HAP-1 (cell line): ENCODE measurements at regions not wholly inside any gene's neighbourhood (a gene's known extent, or its start where the extent isn't known, plus 50 kb on each side); places are given as distances from the start of the nearest gene placed in this dataset.
A peak's percentile ranks its signal among the peaks of the same experiment; 100 is the strongest.

Experiments
- DNase-seq, 2 experiments: peaks; one replicate each; pipeline ENCODE4 v3.0.0-alpha.2; 2016 to 2020; ENCODE audit warnings: low spot score in 2 of 2
- H3K27me3 ChIP-seq: fragments of 250-450 bp; sonication (Bioruptor Pico); 2 replicates; pipeline ENCODE4 v1.5.1; 2020; ENCODE audit warnings: low read depth, mild to moderate bottlenecking, moderate library complexity
- H3K36me3 ChIP-seq: fragments of 250-450 bp; sonication (Bioruptor Pico); replicated peaks from 2 replicates; pipeline ENCODE4 v1.5.1; 2020; ENCODE audit warnings: mild to moderate bottlenecking
- H3K4me1 ChIP-seq: fragments of 250-450 bp; sonication (Bioruptor Pico); 2 replicates; pipeline ENCODE4 v1.5.1; 2020; ENCODE audit warnings: mild to moderate bottlenecking
- H3K4me3 ChIP-seq: fragments of 250-450 bp; sonication (Bioruptor Pico); 2 replicates; pipeline ENCODE4 v1.5.1; 2020; ENCODE audit warnings: mild to moderate bottlenecking, moderate library complexity
- H3K9me3 ChIP-seq: fragments of 250-450 bp; sonication (Bioruptor Pico); 2 replicates; pipeline ENCODE4 v1.5.1; 2020; ENCODE audit warnings: mild to moderate bottlenecking, moderate library complexity
- in situ Hi-C: fragments of 300-500 bp; cut with MboI; formaldehyde crosslinking; loops from 3 replicates; pipeline ENCODE4 v1.14.3; 2020; ENCODE audit warnings: low sequenced_read_pairs, inconsistent platforms, mixed read lengths

DNA sequence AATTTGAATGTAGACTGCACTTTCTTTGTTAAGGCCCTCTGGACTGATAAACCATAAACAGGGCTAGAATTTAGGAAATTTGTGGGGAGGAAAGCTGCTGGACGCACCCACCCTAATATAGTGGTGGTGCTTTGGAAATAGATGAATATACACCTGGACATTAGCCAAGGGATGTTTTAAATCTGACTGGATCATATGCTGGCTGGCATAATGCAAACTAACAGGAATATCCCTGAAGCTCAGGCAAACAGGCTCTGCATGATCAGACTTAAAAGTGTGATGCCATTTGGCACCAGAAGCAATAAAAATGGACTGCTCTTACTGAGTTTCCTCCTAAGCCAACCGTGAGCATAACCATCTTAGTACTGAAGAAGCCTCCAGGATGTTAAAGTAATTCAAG lies 465.8 kb upstream of the ROBO1 start:
- DNase-seq = no peak
- in situ Hi-C loops = no loop called here
- H3K27me3 ChIP-seq = no peaks in the 10 kb centered on the region
- H3K4me1 ChIP-seq = peaks cover 7% of the 10 kb centered on the region
- H3K4me3 ChIP-seq = no peak overlapping the region
- H3K36me3 ChIP-seq = no peaks in the 10 kb centered on the region
- H3K9me3 ChIP-seq = no peaks in the 10 kb centered on the region; the same call in 1 of the 2 replicates

GRCh38 chr3:80232760-80233159 lies 465.0 kb upstream of the ROBO1 start:
- DNase-seq = no peak
- no peak overlapping the region for H3K4me3 ChIP-seq
- no peaks in the 10 kb centered on the region for H3K27me3 ChIP-seq
- in situ Hi-C loops = no loop called here
- no peaks in the 10 kb centered on the region; the same call in 1 of the 2 replicates for H3K9me3 ChIP-seq
- H3K4me1 ChIP-seq = peaks cover 7% of the 10 kb centered on the region
- H3K36me3 ChIP-seq = no peaks in the 10 kb centered on the region

- Histone ChIP-seq H3K4me3 (no peak overlapping the region), H3K36me3 (no peaks in the 10 kb centered on the region), H3K4me1 (no peaks in the 10 kb centered on the region), H3K9me3 (no peaks in the 10 kb centered on the region; the same call in 1 of the 2 replicates), H3K27me3 (no peaks in the 10 kb centered on the region)
- in situ Hi-C loops = no loop called here
- no peak for DNase-seq
Observed at GRCh38 chr3:80230962-80231361, 463.2 kb upstream of the ROBO1 start.

DNA sequence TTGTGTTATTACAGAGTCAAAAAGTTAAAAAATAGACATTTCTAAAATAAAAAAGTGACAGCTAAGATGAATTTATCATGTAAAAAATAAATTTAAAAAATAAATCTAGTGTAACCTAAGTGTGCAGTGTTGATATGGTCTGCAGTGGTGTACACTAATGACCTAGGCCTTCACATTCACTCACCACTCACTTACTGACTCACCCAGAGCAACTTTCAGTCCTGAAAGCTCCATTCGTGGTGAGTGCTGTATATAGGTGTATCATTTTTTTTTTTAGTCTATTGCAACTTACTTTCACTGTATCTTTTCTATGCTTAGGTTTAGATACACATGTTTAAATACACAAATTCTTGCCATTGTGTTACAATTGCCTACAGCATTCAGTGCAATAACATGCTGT lies 459.4 kb upstream of the ROBO1 start:
- DNase-seq = no peak
- in situ Hi-C loops = no loop called here
- H3K36me3 ChIP-seq = no peaks in the 10 kb centered on the region
- H3K4me3 ChIP-seq = no peak overlapping the region
- H3K4me1 ChIP-seq = no peaks in the 10 kb centered on the region
- no peaks in the 10 kb centered on the region; the same call in 1 of the 2 replicates for H3K9me3 ChIP-seq
- H3K27me3 ChIP-seq = no peaks in the 10 kb centered on the region

DNA sequence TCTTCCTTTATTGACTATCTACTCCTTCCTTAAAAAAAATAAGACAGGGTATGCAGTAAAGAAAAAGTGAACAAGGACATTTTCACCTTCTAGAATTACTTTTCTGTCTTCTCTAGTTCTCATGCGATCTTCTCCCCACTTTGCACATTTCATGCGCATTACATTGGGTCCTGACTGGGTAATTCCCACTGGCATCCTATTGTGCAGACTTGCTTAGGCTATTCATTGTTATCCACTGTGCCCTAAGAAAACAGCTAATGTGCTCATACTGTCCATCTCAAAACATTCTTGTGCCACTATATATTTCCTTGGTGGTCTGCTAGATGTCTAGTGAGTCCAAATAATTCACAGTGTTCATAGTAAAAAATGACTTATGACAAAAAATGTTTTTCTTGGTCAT lies 447.4 kb upstream of the ROBO1 start:
- Histone ChIP-seq H3K9me3 (no peaks in the 10 kb centered on the region), H3K4me1 (no peaks in the 10 kb centered on the region; the same call in 1 of the 2 replicates), H3K4me3 (no peak overlapping the region), H3K36me3 (no peaks in the 10 kb centered on the region), H3K27me3 (no peaks in the 10 kb centered on the region)
- in situ Hi-C loops = no loop called here
- no peak for DNase-seq

GRCh38 chr3:80213086-80213485 lies 445.3 kb upstream of the ROBO1 start:
- no peaks in the 10 kb centered on the region; the same call in 1 of the 2 replicates for H3K4me1 ChIP-seq
- H3K4me3 ChIP-seq = no peak overlapping the region
- in situ Hi-C loops = no loop called here
- H3K36me3 ChIP-seq = no peaks in the 10 kb centered on the region
- no peaks in the 10 kb centered on the region for H3K27me3 ChIP-seq
- no peaks in the 10 kb centered on the region for H3K9me3 ChIP-seq
- no peak for DNase-seq

- no peak for DNase-seq
- H3K36me3 ChIP-seq = no peaks in the 10 kb centered on the region
- no peak overlapping the region for H3K4me3 ChIP-seq
- no peaks in the 10 kb centered on the region for H3K27me3 ChIP-seq
- no peaks in the 10 kb centered on the region for H3K9me3 ChIP-seq
- in situ Hi-C loops = no loop called here
- H3K4me1 ChIP-seq = peaks cover 7% of the 10 kb centered on the region
Observed at GRCh38 chr3:80192936-80193335, 425.1 kb upstream of the ROBO1 start.

DNA sequence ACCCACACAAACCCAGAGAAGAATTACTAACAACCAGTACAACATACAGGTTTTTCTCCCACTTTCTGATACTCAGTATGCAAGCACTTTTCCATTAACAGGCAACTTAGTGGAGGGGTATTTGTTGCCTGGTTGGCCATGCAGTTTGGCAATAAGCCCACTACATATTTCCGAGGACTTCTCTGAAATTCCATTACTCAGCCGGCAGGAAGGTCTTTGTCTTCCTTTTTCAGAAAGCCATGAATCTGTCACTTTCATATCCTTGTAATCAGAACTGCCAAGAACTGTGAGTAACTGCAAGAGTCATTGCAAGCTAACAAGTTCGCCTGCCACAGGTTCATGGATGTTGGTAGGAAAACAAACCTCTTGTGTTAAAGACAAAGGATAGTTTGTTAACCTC lies 422.3 kb upstream of the ROBO1 start:
- H3K4me3 ChIP-seq = no peak overlapping the region

DNA sequence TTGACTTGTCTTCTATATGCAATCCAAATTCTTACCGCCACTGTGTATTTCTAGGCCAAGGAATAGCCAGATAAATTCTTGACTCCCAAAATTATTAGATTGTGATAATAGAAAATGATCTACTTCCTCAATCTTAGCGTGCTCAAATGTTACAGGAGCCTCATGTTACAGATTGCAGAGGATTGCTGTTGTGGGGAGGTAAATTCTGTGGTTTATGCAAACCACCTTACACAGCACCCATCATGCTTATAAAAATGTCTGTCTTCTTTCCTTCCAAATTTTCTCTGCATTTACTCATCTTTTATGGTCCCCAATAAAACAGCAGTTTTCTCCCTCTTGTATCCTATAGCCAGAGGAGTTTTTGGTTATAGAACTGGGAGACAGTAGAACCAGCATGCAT lies 420.2 kb upstream of the ROBO1 start:
- in situ Hi-C loops = no loop called here
- Histone ChIP-seq H3K36me3 (no peaks in the 10 kb centered on the region), H3K4me1 (peaks cover 7% of the 10 kb centered on the region), H3K4me3 (no peak overlapping the region), H3K9me3 (no peaks in the 10 kb centered on the region), H3K27me3 (no peaks in the 10 kb centered on the region)
- DNase-seq = no peak

More for the DNA sequence above, 422.3 kb upstream of the ROBO1 start:
- no peaks in the 10 kb centered on the region for H3K27me3 ChIP-seq
- in situ Hi-C loops = no loop called here
- H3K9me3 ChIP-seq = no peaks in the 10 kb centered on the region
- H3K36me3 ChIP-seq = no peaks in the 10 kb centered on the region
- H3K4me1 ChIP-seq = peaks cover 7% of the 10 kb centered on the region
- peak; percentile 69 to 90 for DNase-seq

GRCh38 chr3:80159990-80160506 lies 392.2 kb upstream of the ROBO1 start:
- Histone ChIP-seq H3K27me3 (no peaks in the 10 kb centered on the region), H3K36me3 (no peaks in the 10 kb centered on the region), H3K4me1 (no peaks in the 10 kb centered on the region), H3K4me3 (no peak overlapping the region), H3K9me3 (no peaks in the 10 kb centered on the region)
- in situ Hi-C loops = no loop called here
- DNase-seq = no peak

GRCh38 chr3:80158332-80158731 lies 390.5 kb upstream of the ROBO1 start:
- Histone ChIP-seq H3K36me3 (no peaks in the 10 kb centered on the region), H3K27me3 (no peaks in the 10 kb centered on the region), H3K9me3 (no peaks in the 10 kb centered on the region), H3K4me3 (no peak overlapping the region), H3K4me1 (no peaks in the 10 kb centered on the region)
- no peak for DNase-seq
- in situ Hi-C loops = no loop called here

DNA sequence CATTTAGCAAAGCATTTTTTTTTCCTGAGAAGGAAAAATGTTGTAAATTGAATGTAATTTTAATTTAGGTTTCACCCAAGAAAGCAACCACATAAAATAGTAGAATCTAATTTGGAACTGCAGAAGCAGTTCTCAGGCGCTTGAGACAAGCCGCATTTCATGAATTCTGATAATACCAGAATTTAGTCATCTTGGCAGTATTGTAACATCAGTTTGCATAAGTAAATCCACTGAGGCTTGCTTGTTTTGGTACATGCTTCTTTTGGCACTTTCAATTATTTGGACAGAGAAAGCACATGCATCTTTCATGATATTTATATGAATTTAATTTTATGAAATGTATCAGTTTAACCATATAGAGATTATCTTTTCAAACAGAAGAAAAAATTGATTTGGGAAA lies 389.7 kb upstream of the ROBO1 start:
- no peak overlapping the region for H3K4me3 ChIP-seq
- no peaks in the 10 kb centered on the region for H3K27me3 ChIP-seq
- H3K36me3 ChIP-seq = no peaks in the 10 kb centered on the region
- in situ Hi-C loops = no loop called here
- DNase-seq = no peak
- H3K9me3 ChIP-seq = no peaks in the 10 kb centered on the region
- H3K4me1 ChIP-seq = no peaks in the 10 kb centered on the region

DNA sequence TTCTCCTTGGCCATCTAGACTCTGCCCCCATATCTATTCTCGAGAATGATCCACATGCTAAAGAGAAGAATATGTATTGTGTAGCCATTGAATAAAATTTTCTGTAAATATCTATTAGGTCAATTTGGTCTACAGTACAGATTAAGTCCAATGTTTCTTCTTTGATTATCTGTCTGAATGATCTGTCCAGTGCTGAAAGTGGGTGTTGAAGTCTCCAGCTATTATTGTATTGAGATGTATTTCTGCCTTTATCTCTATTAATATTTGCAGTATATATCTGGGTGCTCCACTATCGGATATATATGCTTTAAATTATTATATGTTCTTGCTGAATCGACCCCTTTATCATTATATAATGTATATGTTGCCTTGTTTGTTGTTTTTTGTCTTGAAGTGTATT lies 384.9 kb upstream of the ROBO1 start:
- in situ Hi-C loops = no loop called here
- no peaks in the 10 kb centered on the region for H3K9me3 ChIP-seq
- no peaks in the 10 kb centered on the region for H3K36me3 ChIP-seq
- no peaks in the 10 kb centered on the region for H3K27me3 ChIP-seq
- H3K4me1 ChIP-seq = no peaks in the 10 kb centered on the region
- no peak for DNase-seq
- H3K4me3 ChIP-seq = no peak overlapping the region

GRCh38 chr3:80142714-80143113 lies 374.9 kb upstream of the ROBO1 start:
- Histone ChIP-seq H3K27me3 (no peaks in the 10 kb centered on the region; the same call in 1 of the 2 replicates), H3K36me3 (no peaks in the 10 kb centered on the region), H3K4me3 (no peak overlapping the region), H3K4me1 (no peaks in the 10 kb centered on the region; the same call in 1 of the 2 replicates), H3K9me3 (no peaks in the 10 kb centered on the region)
- in situ Hi-C loops = no loop called here
- no peak for DNase-seq

DNA sequence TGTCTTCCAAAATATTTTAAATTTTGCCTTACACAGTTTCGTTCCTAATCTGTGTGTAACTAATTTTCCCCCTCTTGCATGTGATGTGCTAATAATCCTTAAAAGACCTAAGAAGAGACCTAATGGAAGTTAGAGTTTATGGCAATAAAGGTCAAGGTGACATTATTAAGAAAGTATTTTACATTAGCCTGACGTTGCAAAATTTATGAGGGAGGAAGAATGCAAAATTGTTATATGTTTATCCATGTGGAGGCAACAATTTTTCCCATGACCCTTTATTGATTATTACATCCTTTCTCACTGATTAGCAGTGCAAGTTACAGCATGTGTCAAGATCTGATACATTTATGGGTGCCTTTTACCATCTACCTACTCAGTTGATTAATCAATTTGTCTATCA lies 373.8 kb upstream of the ROBO1 start:
- in situ Hi-C loops = no loop called here
- H3K9me3 ChIP-seq = no peaks in the 10 kb centered on the region
- no peak overlapping the region for H3K4me3 ChIP-seq
- H3K27me3 ChIP-seq = no peaks in the 10 kb centered on the region
- H3K36me3 ChIP-seq = no peaks in the 10 kb centered on the region
- no peak for DNase-seq
- no peaks in the 10 kb centered on the region; the same call in 1 of the 2 replicates for H3K4me1 ChIP-seq
